ENCODE measurements at regions not wholly inside any gene's neighbourhood (a gene's known extent, or its start where the extent isn't known, plus 50 kb on each side); places are given as distances from the start of the nearest gene placed in this dataset.

- no peak for TF ChIP-seq YY1 (IDR thresholded peaks at IDR 0.05; ENCODE audit: extremely low read depth, insufficient replicate concordance, low read depth, low read length)
- TF ChIP-seq, protein P1, sequence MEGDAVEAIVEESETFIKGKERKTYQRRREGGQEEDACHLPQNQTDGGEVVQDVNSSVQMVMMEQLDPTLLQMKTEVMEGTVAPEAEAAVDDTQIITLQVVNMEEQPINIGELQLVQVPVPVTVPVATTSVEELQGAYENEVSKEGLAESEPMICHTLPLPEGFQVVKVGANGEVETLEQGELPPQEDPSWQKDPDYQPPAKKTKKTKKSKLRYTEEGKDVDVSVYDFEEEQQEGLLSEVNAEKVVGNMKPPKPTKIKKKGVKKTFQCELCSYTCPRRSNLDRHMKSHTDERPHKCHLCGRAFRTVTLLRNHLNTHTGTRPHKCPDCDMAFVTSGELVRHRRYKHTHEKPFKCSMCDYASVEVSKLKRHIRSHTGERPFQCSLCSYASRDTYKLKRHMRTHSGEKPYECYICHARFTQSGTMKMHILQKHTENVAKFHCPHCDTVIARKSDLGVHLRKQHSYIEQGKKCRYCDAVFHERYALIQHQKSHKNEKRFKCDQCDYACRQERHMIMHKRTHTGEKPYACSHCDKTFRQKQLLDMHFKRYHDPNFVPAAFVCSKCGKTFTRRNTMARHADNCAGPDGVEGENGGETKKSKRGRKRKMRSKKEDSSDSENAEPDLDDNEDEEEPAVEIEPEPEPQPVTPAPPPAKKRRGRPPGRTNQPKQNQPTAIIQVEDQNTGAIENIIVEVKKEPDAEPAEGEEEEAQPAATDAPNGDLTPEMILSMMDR (IDR thresholded peaks at IDR 0.05 in 2 of 3, conservative IDR thresholded peaks at IDR 0.05 in 1 of 3; ENCODE audit: borderline replicate concordance in 1 of 3, insufficient read depth in 1 of 3, low read depth in 2 of 3, low read length in 2 of 3): no peak
- TF ChIP-seq, protein P2, sequence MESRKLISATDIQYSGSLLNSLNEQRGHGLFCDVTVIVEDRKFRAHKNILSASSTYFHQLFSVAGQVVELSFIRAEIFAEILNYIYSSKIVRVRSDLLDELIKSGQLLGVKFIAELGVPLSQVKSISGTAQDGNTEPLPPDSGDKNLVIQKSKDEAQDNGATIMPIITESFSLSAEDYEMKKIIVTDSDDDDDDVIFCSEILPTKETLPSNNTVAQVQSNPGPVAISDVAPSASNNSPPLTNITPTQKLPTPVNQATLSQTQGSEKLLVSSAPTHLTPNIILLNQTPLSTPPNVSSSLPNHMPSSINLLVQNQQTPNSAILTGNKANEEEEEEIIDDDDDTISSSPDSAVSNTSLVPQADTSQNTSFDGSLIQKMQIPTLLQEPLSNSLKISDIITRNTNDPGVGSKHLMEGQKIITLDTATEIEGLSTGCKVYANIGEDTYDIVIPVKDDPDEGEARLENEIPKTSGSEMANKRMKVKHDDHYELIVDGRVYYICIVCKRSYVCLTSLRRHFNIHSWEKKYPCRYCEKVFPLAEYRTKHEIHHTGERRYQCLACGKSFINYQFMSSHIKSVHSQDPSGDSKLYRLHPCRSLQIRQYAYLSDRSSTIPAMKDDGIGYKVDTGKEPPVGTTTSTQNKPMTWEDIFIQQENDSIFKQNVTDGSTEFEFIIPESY (IDR thresholded peaks at IDR 0.05; ENCODE audit: extremely low read depth, insufficient replicate concordance, low read length): no peak
- no peak for TF ChIP-seq RAD21 (IDR thresholded peaks at IDR 0.05; ENCODE audit: low read depth)
- no peak for TF ChIP-seq EZH2phosphoT487 (IDR thresholded peaks at IDR 0.05; ENCODE audit: borderline replicate concordance)
- TF ChIP-seq POLR2A (IDR thresholded peaks at IDR 0.05; ENCODE audit: borderline replicate concordance, extremely low read depth, insufficient read depth, insufficient read length): no peak
- TF ChIP-seq SP1 (IDR thresholded peaks at IDR 0.05; ENCODE audit: low read depth): no peak
- TF ChIP-seq, protein P3, sequence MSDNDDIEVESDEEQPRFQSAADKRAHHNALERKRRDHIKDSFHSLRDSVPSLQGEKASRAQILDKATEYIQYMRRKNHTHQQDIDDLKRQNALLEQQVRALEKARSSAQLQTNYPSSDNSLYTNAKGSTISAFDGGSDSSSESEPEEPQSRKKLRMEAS (IDR thresholded peaks at IDR 0.05): no peak
- TF ChIP-seq, protein P4, sequence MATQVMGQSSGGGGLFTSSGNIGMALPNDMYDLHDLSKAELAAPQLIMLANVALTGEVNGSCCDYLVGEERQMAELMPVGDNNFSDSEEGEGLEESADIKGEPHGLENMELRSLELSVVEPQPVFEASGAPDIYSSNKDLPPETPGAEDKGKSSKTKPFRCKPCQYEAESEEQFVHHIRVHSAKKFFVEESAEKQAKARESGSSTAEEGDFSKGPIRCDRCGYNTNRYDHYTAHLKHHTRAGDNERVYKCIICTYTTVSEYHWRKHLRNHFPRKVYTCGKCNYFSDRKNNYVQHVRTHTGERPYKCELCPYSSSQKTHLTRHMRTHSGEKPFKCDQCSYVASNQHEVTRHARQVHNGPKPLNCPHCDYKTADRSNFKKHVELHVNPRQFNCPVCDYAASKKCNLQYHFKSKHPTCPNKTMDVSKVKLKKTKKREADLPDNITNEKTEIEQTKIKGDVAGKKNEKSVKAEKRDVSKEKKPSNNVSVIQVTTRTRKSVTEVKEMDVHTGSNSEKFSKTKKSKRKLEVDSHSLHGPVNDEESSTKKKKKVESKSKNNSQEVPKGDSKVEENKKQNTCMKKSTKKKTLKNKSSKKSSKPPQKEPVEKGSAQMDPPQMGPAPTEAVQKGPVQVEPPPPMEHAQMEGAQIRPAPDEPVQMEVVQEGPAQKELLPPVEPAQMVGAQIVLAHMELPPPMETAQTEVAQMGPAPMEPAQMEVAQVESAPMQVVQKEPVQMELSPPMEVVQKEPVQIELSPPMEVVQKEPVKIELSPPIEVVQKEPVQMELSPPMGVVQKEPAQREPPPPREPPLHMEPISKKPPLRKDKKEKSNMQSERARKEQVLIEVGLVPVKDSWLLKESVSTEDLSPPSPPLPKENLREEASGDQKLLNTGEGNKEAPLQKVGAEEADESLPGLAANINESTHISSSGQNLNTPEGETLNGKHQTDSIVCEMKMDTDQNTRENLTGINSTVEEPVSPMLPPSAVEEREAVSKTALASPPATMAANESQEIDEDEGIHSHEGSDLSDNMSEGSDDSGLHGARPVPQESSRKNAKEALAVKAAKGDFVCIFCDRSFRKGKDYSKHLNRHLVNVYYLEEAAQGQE (IDR thresholded peaks at IDR 0.05; ENCODE audit: low read depth): no peak
- no peak for TF ChIP-seq JUND (IDR thresholded peaks at IDR 0.05)
- no peak for TF ChIP-seq POLR2AphosphoS5 (IDR thresholded peaks at IDR 0.05; ENCODE audit: low read depth, low read length)
- TF ChIP-seq EZH2 (IDR thresholded peaks at IDR 0.05): no peak
- no peak for TF ChIP-seq TCF7L2 (IDR thresholded peaks at IDR 0.05; ENCODE audit: borderline replicate concordance, extremely low read depth, insufficient read depth, insufficient read length)
These were observed 356.6 kb upstream of the UBE2E2 start for GRCh38 chr3:22846566-22846965.
